ENCODE measurements at regions not wholly inside any gene's neighbourhood (a gene's known extent, or its start where the extent isn't known, plus 50 kb on each side); places are given as distances from the start of the nearest gene placed in this dataset.

- H3K9me3 ChIP-seq (replicated peaks in 1 of 3) = no peaks in the 10 kb centered on the region
- H3K27me3 ChIP-seq = no peaks in the 10 kb centered on the region
- H3K4me1 ChIP-seq (replicated peaks in 1 of 2) = no peaks in the 10 kb centered on the region
- H3K36me3 ChIP-seq (replicated peaks in 1 of 2) = no peaks in the 10 kb centered on the region
- TF ChIP-seq POLR2A (IDR thresholded peaks at IDR 0.05) (no peak), CTCF (IDR thresholded peaks at IDR 0.05) (no peak)
- no peak overlapping the region for H3K4me3 ChIP-seq
- WGBS, 4 donors = 46 to 61% (median 54%) methylated on average over 8 of the region's 8 CpGs
- no peak overlapping the region for H3K27ac ChIP-seq
- intact Hi-C loops (cut with DNase I) = no loop called here
- DNase-seq = no peak
These were observed 207.3 kb downstream of the FOXD2 start for GRCh38 chr1:47645151-47645550.

GRCh38 chr1:47646676-47647075 lies 208.8 kb downstream of the FOXD2 start:
- H3K9me3 ChIP-seq (replicated peaks in 1 of 3) = no peaks in the 10 kb centered on the region
- H3K4me1 ChIP-seq (replicated peaks in 1 of 2) = no peaks in the 10 kb centered on the region
- no peak for DNase-seq
- 86 to 100% (median 97%) methylated on average over 1 of the region's 1 CpG for WGBS, 4 donors
- H3K27me3 ChIP-seq = no peaks in the 10 kb centered on the region
- TF ChIP-seq CTCF (IDR thresholded peaks at IDR 0.05) = no peak
- H3K27ac ChIP-seq = no peak overlapping the region
- H3K4me3 ChIP-seq = no peak overlapping the region
- intact Hi-C loops (cut with DNase I) = no loop called here
- no peaks in the 10 kb centered on the region for H3K36me3 ChIP-seq (replicated peaks in 1 of 2)

- Histone ChIP-seq H3K27ac (no peak overlapping the region), H3K36me3 (replicated peaks in 1 of 2) (no peaks in the 10 kb centered on the region), H3K4me3 (no peak overlapping the region), H3K4me1 (replicated peaks in 1 of 2) (no peaks in the 10 kb centered on the region), H3K27me3 (no peaks in the 10 kb centered on the region), H3K9me3 (replicated peaks in 1 of 3) (no peaks in the 10 kb centered on the region)
- DNase-seq = no peak
- no peak for TF ChIP-seq POLR2A (IDR thresholded peaks at IDR 0.05)
- TF ChIP-seq CTCF (IDR thresholded peaks at IDR 0.05) = no peak
- 73 to 100% (median 84%) methylated on average over 1 to 5 of the region's 5 CpGs for whole genome bisulfite sequencing, 4 donors
- intact Hi-C loops (cut with DNase I) = no loop called here
These were observed 209.5 kb downstream of the FOXD2 start for GRCh38 chr1:47647327-47647845.

- Histone ChIP-seq H3K36me3 (replicated peaks in 1 of 2) (no peaks in the 10 kb centered on the region), H3K27ac (no peak overlapping the region), H3K4me3 (no peak overlapping the region), H3K9me3 (replicated peaks in 1 of 3) (no peaks in the 10 kb centered on the region), H3K27me3 (no peaks in the 10 kb centered on the region), H3K4me1 (replicated peaks in 1 of 2) (no peaks in the 10 kb centered on the region)
- 79 to 84% (median 82%) methylated on average over 6 to 7 of the region's 7 CpGs for WGBS, 4 donors
- TF ChIP-seq POLR2A (IDR thresholded peaks at IDR 0.05) (no peak), CTCF (IDR thresholded peaks at IDR 0.05) (no peak)
- DNase-seq = peak in 1 of 7 donors; percentile 18
- intact Hi-C loops (cut with DNase I) = no loop called here
These were observed 212.4 kb downstream of the FOXD2 start for GRCh38 chr1:47650205-47650604.
